ENCODE measurements at regions not wholly inside any gene's neighbourhood (a gene's known extent, or its start where the extent isn't known, plus 50 kb on each side); places are given as distances from the start of the nearest gene placed in this dataset.

GRCh38 chr4:166274136-166274761 is 401.2 kb downstream of the TLL1 start:
- no peak for DNase-seq

GRCh38 chr4:166274775-166275174 is 401.7 kb downstream of the TLL1 start:
- DNase-seq = no peak

GRCh38 chr4:166277401-166277800 is 404.4 kb downstream of the TLL1 start:
- no peak for DNase-seq

GRCh38 chr4:166277853-166278252 is 404.8 kb downstream of the TLL1 start:
- DNase-seq = no peak

GRCh38 chr4:166279261-166279660 is 406.2 kb downstream of the TLL1 start:
- DNase-seq = no peak

GRCh38 chr4:166280642-166281041 is 407.6 kb downstream of the TLL1 start:
- no peak for DNase-seq

GRCh38 chr4:166282081-166282770 is 409.2 kb downstream of the TLL1 start:
- no peak for DNase-seq

GRCh38 chr4:166284221-166284620 is 411.2 kb downstream of the TLL1 start:
- no peak for DNase-seq

- DNase-seq = no peak
Observed at GRCh38 chr4:166290426-166290825, 417.4 kb downstream of the TLL1 start.

GRCh38 chr4:166293556-166293955 is 420.5 kb downstream of the TLL1 start:
- no peak for DNase-seq

GRCh38 chr4:166301266-166301665 is 428.2 kb downstream of the TLL1 start:
- DNase-seq = no peak

GRCh38 chr4:166308647-166309046 is 435.6 kb downstream of the TLL1 start:
- DNase-seq = no peak

GRCh38 chr4:166309286-166309685 is 436.2 kb downstream of the TLL1 start:
- DNase-seq = no peak

GRCh38 chr4:166311169-166311568 is 438.1 kb downstream of the TLL1 start:
- DNase-seq = no peak

- no peak for DNase-seq
Observed at GRCh38 chr4:166312166-166312565, 439.1 kb downstream of the TLL1 start.

GRCh38 chr4:166314902-166315301 is 441.9 kb downstream of the TLL1 start:
- no peak for DNase-seq

- no peak for DNase-seq
Observed at GRCh38 chr4:166315721-166316467, 442.9 kb downstream of the TLL1 start.

GRCh38 chr4:166318810-166319525 is 445.9 kb downstream of the TLL1 start:
- no peak for DNase-seq

- no peak for DNase-seq
Observed at GRCh38 chr4:166323250-166323649, 450.2 kb downstream of the TLL1 start.

GRCh38 chr4:166324321-166324720 is 451.3 kb downstream of the TLL1 start:
- DNase-seq = no peak

GRCh38 chr4:166335256-166335938 is 462.4 kb downstream of the TLL1 start:
- DNase-seq = no peak

GRCh38 chr4:166341992-166342391 is 469.0 kb downstream of the TLL1 start:
- DNase-seq = no peak

- DNase-seq = no peak
Observed at GRCh38 chr4:166363198-166363597, 490.2 kb downstream of the TLL1 start.
